WTC11 (cell line): ENCODE measurements at regions not wholly inside any gene's neighbourhood (a gene's known extent, or its start where the extent isn't known, plus 50 kb on each side); places are given as distances from the start of the nearest gene placed in this dataset.

Source experiments
- ATAC-seq: fragments of 200-7000 bp; cut with Tn5 transposase; 2 replicates; pipeline ENCODE4 v1.10.0; 2021; ENCODE audit warnings: mild to moderate bottlenecking, moderate library complexity
- CTCF ChIA-PET: fragments of 300-600 bp; sonication (Branson Sonifier 250); formaldehyde crosslinking; loops from one replicate; lab custom pipeline; 2021; ENCODE audit warnings: antibody characterized with exemption; lab: Charles Lee
- POLR2A ChIA-PET: fragments of 350-600 bp; sonication (Branson Sonifier 250); formaldehyde crosslinking; loops from one replicate; lab custom pipeline; 2021; ENCODE audit warnings: antibody characterized with exemption; lab: Charles Lee
- DNase-seq: peaks from one replicate; pipeline ENCODE4 v3.0.0; 2021; ENCODE audit warnings: low spot score
- H3K27ac Mint-ChIP-seq: 2 replicates; pipeline ENCODE4 v1.8.0; 2021; ENCODE audit warnings: mixed read lengths
- H3K27me3 Mint-ChIP-seq: 2 replicates; pipeline ENCODE4 v1.8.0; 2021; ENCODE audit warnings: low read depth, mild to moderate bottlenecking, moderate library complexity, mixed read lengths
- H3K36me3 Mint-ChIP-seq: 2 replicates; pipeline ENCODE4 v1.8.0; 2021; ENCODE audit warnings: mixed read lengths
- H3K4me1 Mint-ChIP-seq: 2 replicates; pipeline ENCODE4 v1.8.0; 2022; ENCODE audit warnings: mixed read lengths
- H3K4me3 Mint-ChIP-seq: 2 replicates; pipeline ENCODE4 v1.8.0; 2021; ENCODE audit warnings: mild to moderate bottlenecking, moderate library complexity, mixed read lengths
- H3K9me3 Mint-ChIP-seq: 2 replicates; pipeline ENCODE4 v1.8.0; 2021; ENCODE audit warnings: mixed read lengths
- CREB1 ChIP-seq: sonication (generic); formaldehyde crosslinking; IDR thresholded peaks from 2 replicates; pipeline ENCODE4 v1.8.0; 2023; ENCODE audit warnings: mild to moderate bottlenecking, missing genetic modification reagents
- E2F4 ChIP-seq: sonication (generic); formaldehyde crosslinking; IDR thresholded peaks from 2 replicates; pipeline ENCODE4 v1.8.1; 2022; ENCODE audit warnings: low read depth, mild to moderate bottlenecking, moderate library complexity, missing genetic modification reagents, borderline replicate concordance
- FOXJ3 ChIP-seq: sonication (generic); formaldehyde crosslinking; IDR thresholded peaks from 2 replicates; pipeline ENCODE4 v1.9.0; 2021; ENCODE audit warnings: missing genetic modification reagents, mild to moderate bottlenecking, borderline replicate concordance
- FOXK1 ChIP-seq: sonication (generic); formaldehyde crosslinking; IDR thresholded peaks from 2 replicates; pipeline ENCODE4 v1.8.0; 2022; ENCODE audit warnings: mild to moderate bottlenecking, moderate library complexity, missing genetic modification reagents
- GTF2I ChIP-seq: fragments of 250-450 bp; sonication (Bioruptor Pico); conservative IDR thresholded peaks from 2 replicates; pipeline ENCODE4 v1.4.0; 2021; ENCODE audit warnings: mild to moderate bottlenecking
- JAZF1 ChIP-seq: fragments of 250-450 bp; sonication (Bioruptor Pico); IDR thresholded peaks from 2 replicates; pipeline ENCODE4 v1.9.0; 2021; ENCODE audit warnings: moderate library complexity, mild to moderate bottlenecking, inconsistent platforms
- MLX ChIP-seq: sonication (generic); formaldehyde crosslinking; IDR thresholded peaks from 2 replicates; pipeline ENCODE4 v1.8.1; 2023; ENCODE audit warnings: mild to moderate bottlenecking, missing genetic modification reagents, moderate library complexity
- MYBL2 ChIP-seq: sonication (generic); formaldehyde crosslinking; IDR thresholded peaks from 2 replicates; pipeline ENCODE4 v1.8.1; 2023; ENCODE audit warnings: mild to moderate bottlenecking, moderate library complexity, missing genetic modification reagents
- NR2C2 ChIP-seq: sonication (generic); formaldehyde crosslinking; IDR thresholded peaks from 2 replicates; pipeline ENCODE4 v1.8.0; 2022; ENCODE audit warnings: mild to moderate bottlenecking, missing genetic modification reagents
- NR3C1 ChIP-seq: sonication (generic); formaldehyde crosslinking; conservative IDR thresholded peaks from 2 replicates; pipeline ENCODE4 v1.8.1; 2023; ENCODE audit warnings: low read depth, mild to moderate bottlenecking, missing genetic modification reagents
- RORB ChIP-seq: fragments of 250-450 bp; sonication (Bioruptor Pico); IDR thresholded peaks from 2 replicates; pipeline ENCODE4 v1.9.0; 2021; ENCODE audit warnings: mild to moderate bottlenecking
- SMAD4 ChIP-seq: sonication (generic); formaldehyde crosslinking; IDR thresholded peaks from 2 replicates; pipeline ENCODE4 v1.8.0; 2022; ENCODE audit warnings: mild to moderate bottlenecking, missing genetic modification reagents
- STAT6 ChIP-seq: sonication (generic); formaldehyde crosslinking; conservative IDR thresholded peaks from 2 replicates; pipeline ENCODE4 v1.8.1; 2023; ENCODE audit warnings: mild to moderate bottlenecking, low read depth, missing genetic modification reagents, moderate library complexity
- USF1 ChIP-seq: sonication (generic); formaldehyde crosslinking; IDR thresholded peaks from 2 replicates; pipeline ENCODE4 v1.8.0; 2022; ENCODE audit warnings: mild to moderate bottlenecking, missing genetic modification reagents
- ZBTB21 ChIP-seq: sonication (generic); formaldehyde crosslinking; IDR thresholded peaks from 2 replicates; pipeline ENCODE4 v1.8.1; 2023; ENCODE audit warnings: mild to moderate bottlenecking, missing genetic modification reagents, borderline replicate concordance
- ZNF263 ChIP-seq: sonication (generic); formaldehyde crosslinking; IDR thresholded peaks from 2 replicates; pipeline ENCODE4 v1.8.1; 2022; ENCODE audit warnings: low read depth, mild to moderate bottlenecking, moderate library complexity, missing genetic modification reagents
- ZSCAN18 ChIP-seq: fragments of 250-450 bp; sonication (Bioruptor Pico); IDR thresholded peaks from 2 replicates; pipeline ENCODE4 v2.1.2; 2022; ENCODE audit warnings: mild to moderate bottlenecking, moderate library complexity

GRCh38 chr6:90424580-90424979 is 127.9 kb upstream of the BACH2 start (continued):
- TF ChIP-seq E2F4 (CRISPR knock-in tag) (no peak), MLX (CRISPR knock-in tag) (no peak), ZSCAN18 (no peak)
- TF ChIP-seq, all 79 proteins: peak for 0

- H3K9me3 Mint-ChIP-seq: peaks cover 1% of the 10 kb centered on the region; the same call in 1 of the 2 replicates
- TF ChIP-seq NR2C2 (no peak), ZBTB21 (no peak), ZNF263 (CRISPR knock-in tag) (no peak), USF1 (CRISPR knock-in tag) (no peak), MYBL2 (CRISPR knock-in tag) (no peak), CREB1 (CRISPR knock-in tag) (no peak), GTF2I (CRISPR knock-in tag) (no peak), NR3C1 (CRISPR knock-in tag) (no peak)
- no peaks in the 10 kb centered on the region for H3K4me1 Mint-ChIP-seq
- POLR2A ChIA-PET: no interaction called here
- ATAC-seq (no peak), DNase-seq (no peak)
- no peaks in the 10 kb centered on the region; the same call in 1 of the 2 replicates for H3K27me3 Mint-ChIP-seq
- H3K27ac Mint-ChIP-seq: no peak overlapping the region
- H3K36me3 Mint-ChIP-seq: no peaks in the 10 kb centered on the region
- CTCF ChIA-PET: no interaction called here
- no peak overlapping the region for H3K4me3 Mint-ChIP-seq
These were observed 125.0 kb upstream of the BACH2 start for GRCh38 chr6:90421666-90422065.

- Mint-ChIP-seq H3K27me3 (no peaks in the 10 kb centered on the region; the same call in 1 of the 2 replicates), H3K36me3 (no peaks in the 10 kb centered on the region), H3K9me3 (no peaks in the 10 kb centered on the region), H3K4me3 (no peak overlapping the region), H3K4me1 (no peaks in the 10 kb centered on the region), H3K27ac (no peak overlapping the region)
- ChIA-PET CTCF (interaction anchor here (0.8 to 1.7 kb wide), 4 partner anchors 13 to 59 kb away, joined by 3 to 9 read pairs (median 6); no protein-coding TSS in a partner anchor), POLR2A (no interaction called here)
- ATAC-seq: no peak; the same call in 1 of the 2 replicates
- no peak for DNase-seq
- TF ChIP-seq RORB (CRISPR knock-in tag): no peak
- TF ChIP-seq USF1 (CRISPR knock-in tag): no peak
- TF ChIP-seq JAZF1 (CRISPR knock-in tag): no peak
- no peak for TF ChIP-seq STAT6
- TF ChIP-seq FOXJ3 (CRISPR knock-in tag): no peak
- TF ChIP-seq SMAD4 (CRISPR knock-in tag): no peak
- no peak for TF ChIP-seq FOXK1
These were observed 123.9 kb upstream of the BACH2 start for GRCh38 chr6:90420500-90420899.
